C4-2B (cell line): ENCODE measurements at regions not wholly inside any gene's neighbourhood (a gene's known extent, or its start where the extent isn't known, plus 50 kb on each side); places are given as distances from the start of the nearest gene placed in this dataset.

Experiments used
- H3K27ac ChIP-seq: fragments of 450-650 bp; 2 replicates; pipeline ENCODE4 v1.5.1; 2017
- CTCF ChIP-seq: fragments of 450-650 bp; conservative IDR thresholded peaks from 2 replicates; pipeline ENCODE4 v1.5.1; 2017; ENCODE audit warnings: mild to moderate bottlenecking
- ZFX ChIP-seq: fragments of 450-650 bp; IDR thresholded peaks from 2 replicates; pipeline ENCODE4 v1.6.1; 2017

DNA sequence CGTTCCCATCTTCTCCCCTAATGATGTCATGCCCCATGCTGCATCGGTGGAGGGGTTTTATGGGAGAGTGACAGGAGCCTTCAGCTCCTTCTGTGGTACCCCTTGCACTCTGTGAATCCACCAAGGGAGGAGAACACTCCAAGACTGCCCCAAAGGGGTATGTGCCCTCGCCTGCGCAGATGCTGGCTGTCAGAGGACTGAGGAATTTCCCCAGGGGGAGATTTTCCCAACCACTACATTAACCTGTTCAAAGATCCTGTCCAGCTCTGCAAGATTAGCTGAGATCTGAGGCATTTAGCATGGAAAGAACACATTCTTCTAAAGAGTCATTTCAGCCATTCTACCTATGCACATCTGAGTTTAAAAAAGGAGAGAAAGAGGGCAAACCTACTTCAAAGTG, 143.2 kb upstream of the ITGA6 start:
- H3K27ac ChIP-seq: no peak overlapping the region
- TF ChIP-seq CTCF: no peak
- no peak for TF ChIP-seq ZFX

DNA sequence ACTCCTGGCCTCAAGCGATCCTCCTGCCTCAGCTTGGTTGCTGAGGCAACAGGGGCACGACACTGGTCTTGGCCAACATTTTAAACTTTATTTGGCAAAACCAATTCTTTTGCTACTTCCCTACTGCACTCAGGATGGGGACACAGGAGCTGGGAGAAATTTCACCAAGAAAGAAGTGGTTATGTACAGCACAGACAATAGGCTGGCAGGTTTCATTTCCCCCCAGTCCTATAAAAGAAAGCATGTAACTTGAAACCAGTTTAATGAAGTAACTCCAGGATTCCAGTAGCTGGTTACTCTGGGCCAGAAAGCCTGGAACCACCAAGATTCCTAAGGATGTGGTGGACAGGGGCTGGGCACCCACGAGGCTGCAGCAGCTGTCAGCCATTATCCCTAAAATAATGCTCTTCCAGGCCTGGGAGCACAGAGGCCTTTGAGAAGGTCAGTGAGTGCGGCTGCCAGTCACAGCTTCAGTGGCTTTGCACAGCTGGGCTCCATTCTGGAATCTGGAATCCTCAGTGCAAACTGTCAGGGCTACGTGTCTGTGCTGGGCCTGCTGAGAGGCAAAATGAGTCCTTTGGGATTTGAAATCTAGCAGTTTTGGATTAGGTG, 142.3 kb upstream of the ITGA6 start:
- TF ChIP-seq CTCF: no peak
- TF ChIP-seq ZFX: no peak
- no peak overlapping the region for H3K27ac ChIP-seq

GRCh38 chr2:172285760-172286159, 141.6 kb upstream of the ITGA6 start:
- TF ChIP-seq CTCF: no peak
- no peak for TF ChIP-seq ZFX
- H3K27ac ChIP-seq: no peak overlapping the region

DNA sequence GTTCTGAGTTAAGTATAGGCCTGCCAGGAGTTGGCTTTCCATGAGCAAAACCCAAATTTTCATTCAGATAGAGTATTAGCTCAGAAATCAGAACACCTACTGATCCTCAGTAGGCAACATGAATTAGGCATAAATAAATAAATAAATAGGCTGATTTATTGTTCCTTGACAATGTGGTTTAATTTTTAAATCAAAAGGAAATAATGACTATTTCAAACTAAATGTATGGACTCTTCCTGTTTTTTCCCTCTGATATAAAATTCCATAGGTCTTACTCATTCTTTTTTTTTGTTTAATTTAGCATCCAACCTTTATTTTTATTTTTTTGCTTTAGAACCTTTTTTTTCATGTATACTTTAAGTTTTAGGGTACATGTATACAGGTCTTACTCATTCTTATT, 140.2 kb upstream of the ITGA6 start:
- H3K27ac ChIP-seq: no peak overlapping the region
- no peak for TF ChIP-seq CTCF
- no peak for TF ChIP-seq ZFX

DNA sequence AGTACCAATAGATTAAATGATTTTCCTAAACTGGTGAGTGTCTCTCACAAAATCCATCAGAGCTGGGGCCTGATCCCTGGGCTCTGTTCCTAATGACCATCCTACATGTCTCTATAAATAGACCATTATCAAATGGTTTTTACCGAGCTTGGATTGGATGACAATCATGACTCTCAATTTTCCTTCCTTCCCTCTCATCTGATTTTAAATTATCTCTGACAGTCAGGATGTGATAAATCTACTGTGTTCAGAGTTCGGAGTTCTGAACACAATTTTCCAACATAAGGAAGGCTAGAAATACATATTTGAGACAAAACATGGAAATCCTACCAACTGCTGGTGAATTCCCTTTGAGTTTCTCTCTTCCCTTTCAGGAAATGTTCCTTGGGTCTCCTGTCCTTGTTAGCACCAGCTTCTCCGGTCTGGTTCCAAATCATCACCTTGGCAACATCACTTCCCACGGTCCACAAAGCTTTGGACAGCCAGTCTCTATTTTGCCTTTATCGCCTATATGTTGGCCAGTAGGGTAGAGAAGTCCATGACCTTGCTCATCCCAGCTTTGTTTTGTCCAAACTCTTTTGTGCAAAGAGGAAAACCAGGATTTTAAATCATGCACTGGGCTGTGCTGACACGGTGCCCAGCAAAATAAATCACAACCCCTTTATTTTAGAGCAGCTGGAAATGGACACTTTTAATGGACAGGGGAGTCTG, 139.6 kb upstream of the ITGA6 start:
- no peak overlapping the region for H3K27ac ChIP-seq

DNA sequence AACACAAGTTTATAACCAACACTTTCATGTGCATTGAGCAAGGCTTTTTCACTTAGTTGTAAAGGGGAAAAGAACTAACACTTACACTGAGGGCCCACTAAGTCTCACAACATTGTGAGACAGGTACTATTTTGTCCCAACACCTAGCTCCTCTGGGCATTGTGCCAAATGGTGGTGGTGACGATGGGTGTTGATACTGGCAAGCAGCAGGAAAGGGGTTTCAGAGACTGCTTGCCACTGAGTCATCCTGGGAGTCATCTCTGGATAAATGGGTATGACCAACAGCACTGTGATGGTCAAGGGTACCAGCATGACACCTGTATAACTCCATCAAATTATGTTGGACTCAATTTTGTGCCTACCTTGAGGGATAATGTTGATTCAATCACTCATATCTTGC, 138.8 kb upstream of the ITGA6 start:
- H3K27ac ChIP-seq: no peak overlapping the region
- TF ChIP-seq CTCF (no peak), ZFX (no peak)

More for the DNA sequence above, 139.6 kb upstream of the ITGA6 start:
- no peak for TF ChIP-seq CTCF
- TF ChIP-seq ZFX: no peak

- no peak overlapping the region for H3K27ac ChIP-seq
- TF ChIP-seq CTCF (no peak), ZFX (no peak)
These were observed 133.4 kb upstream of the ITGA6 start for GRCh38 chr2:172293952-172294351.
